IPS-15b (cell line): ENCODE measurements at regions not wholly inside any gene's neighbourhood (a gene's known extent, or its start where the extent isn't known, plus 50 kb on each side); places are given as distances from the start of the nearest gene placed in this dataset.

ENCODE experiments used
- H3K27me3 ChIP-seq: one replicate; pipeline ENCODE4 v1.6.1; 2013; ENCODE audit warnings: low read length; ENCODE audit not compliant: control insufficient read depth, insufficient read depth
- H3K36me3 ChIP-seq: one replicate; pipeline ENCODE4 v1.6.1; 2013; ENCODE audit warnings: low read length; ENCODE audit not compliant: control insufficient read depth, insufficient read depth
- H3K4me1 ChIP-seq: one replicate; pipeline ENCODE4 v1.6.1; 2013; ENCODE audit warnings: mild to moderate bottlenecking, low read length; ENCODE audit not compliant: control insufficient read depth, insufficient read depth
- H3K4me3 ChIP-seq: one replicate; pipeline ENCODE4 v1.5.1; 2013; ENCODE audit warnings: low read depth, low read length
- H3K9ac ChIP-seq: one replicate; pipeline ENCODE4 v1.6.1; 2013; ENCODE audit warnings: low read depth, mild to moderate bottlenecking, low read length
- H3K9me3 ChIP-seq: one replicate; pipeline ENCODE4 v1.6.1; 2013; ENCODE audit warnings: mild to moderate bottlenecking, low read length; ENCODE audit not compliant: control insufficient read depth, insufficient read depth

GRCh38 chr4:180491210-180491609, 1752.0 kb upstream of the TENM3 start:
- H3K36me3 ChIP-seq, result no peaks in the 10 kb centered on the region
- no peak overlapping the region for H3K4me3 ChIP-seq
- no peaks in the 10 kb centered on the region for H3K9me3 ChIP-seq
- H3K27me3 ChIP-seq, result no peaks in the 10 kb centered on the region
- no peak overlapping the region for H3K9ac ChIP-seq
- H3K4me1 ChIP-seq, result peaks cover 16% of the 10 kb centered on the region

GRCh38 chr4:180493299-180493698, 1749.9 kb upstream of the TENM3 start:
- Histone ChIP-seq H3K4me1 (peaks cover 16% of the 10 kb centered on the region), H3K9ac (no peak overlapping the region), H3K36me3 (no peaks in the 10 kb centered on the region), H3K4me3 (no peak overlapping the region), H3K27me3 (no peaks in the 10 kb centered on the region), H3K9me3 (no peaks in the 10 kb centered on the region)

GRCh38 chr4:180500154-180500553, 1743.0 kb upstream of the TENM3 start:
- Histone ChIP-seq H3K9me3 (no peaks in the 10 kb centered on the region), H3K9ac (no peak overlapping the region), H3K4me1 (no peaks in the 10 kb centered on the region), H3K4me3 (no peak overlapping the region), H3K36me3 (no peaks in the 10 kb centered on the region), H3K27me3 (no peaks in the 10 kb centered on the region)

GRCh38 chr4:180512801-180513475, 1730.3 kb upstream of the TENM3 start:
- H3K4me1 ChIP-seq, result no peaks in the 10 kb centered on the region
- no peaks in the 10 kb centered on the region for H3K36me3 ChIP-seq
- H3K9me3 ChIP-seq, result no peaks in the 10 kb centered on the region

GRCh38 chr4:180518906-180519305, 1724.3 kb upstream of the TENM3 start:
- Histone ChIP-seq H3K27me3 (no peaks in the 10 kb centered on the region), H3K4me3 (no peak overlapping the region), H3K9ac (no peak overlapping the region)

More at GRCh38 chr4:180512801-180513475, 1730.3 kb upstream of the TENM3 start:
- no peaks in the 10 kb centered on the region for H3K27me3 ChIP-seq
- no peak overlapping the region for H3K4me3 ChIP-seq
- H3K9ac ChIP-seq, result no peak overlapping the region

GRCh38 chr4:180521181-180521580, 1722.0 kb upstream of the TENM3 start:
- no peaks in the 10 kb centered on the region for H3K36me3 ChIP-seq
- H3K27me3 ChIP-seq, result no peaks in the 10 kb centered on the region
- no peak overlapping the region for H3K4me3 ChIP-seq
- H3K4me1 ChIP-seq, result no peaks in the 10 kb centered on the region
- no peak overlapping the region for H3K9ac ChIP-seq
- H3K9me3 ChIP-seq, result no peaks in the 10 kb centered on the region

More at GRCh38 chr4:180518906-180519305, 1724.3 kb upstream of the TENM3 start:
- no peaks in the 10 kb centered on the region for H3K36me3 ChIP-seq
- H3K9me3 ChIP-seq, result no peaks in the 10 kb centered on the region
- H3K4me1 ChIP-seq, result no peaks in the 10 kb centered on the region

- H3K27me3 ChIP-seq, result no peaks in the 10 kb centered on the region
- H3K4me1 ChIP-seq, result peaks cover 1% of the 10 kb centered on the region
- H3K9me3 ChIP-seq, result no peaks in the 10 kb centered on the region
- H3K36me3 ChIP-seq, result no peaks in the 10 kb centered on the region
- no peak overlapping the region for H3K9ac ChIP-seq
- no peak overlapping the region for H3K4me3 ChIP-seq
Observed at GRCh38 chr4:180525523-180526077, 1717.6 kb upstream of the TENM3 start.

- Histone ChIP-seq H3K4me3 (no peak overlapping the region), H3K9ac (no peak overlapping the region), H3K4me1 (peaks cover 7% of the 10 kb centered on the region), H3K36me3 (no peaks in the 10 kb centered on the region), H3K9me3 (no peaks in the 10 kb centered on the region), H3K27me3 (no peaks in the 10 kb centered on the region)
Observed at GRCh38 chr4:180528003-180528402, 1715.2 kb upstream of the TENM3 start.

GRCh38 chr4:180530787-180531186, 1712.4 kb upstream of the TENM3 start:
- H3K36me3 ChIP-seq, result no peaks in the 10 kb centered on the region
- H3K9me3 ChIP-seq, result no peaks in the 10 kb centered on the region
- H3K9ac ChIP-seq, result no peak overlapping the region
- H3K4me1 ChIP-seq, result peaks cover 7% of the 10 kb centered on the region
- H3K27me3 ChIP-seq, result no peaks in the 10 kb centered on the region
- no peak overlapping the region for H3K4me3 ChIP-seq

- no peak overlapping the region for H3K9ac ChIP-seq
- H3K4me1 ChIP-seq, result peaks cover 9% of the 10 kb centered on the region
- H3K36me3 ChIP-seq, result no peaks in the 10 kb centered on the region
- H3K9me3 ChIP-seq, result no peaks in the 10 kb centered on the region
- H3K27me3 ChIP-seq, result no peaks in the 10 kb centered on the region
- H3K4me3 ChIP-seq, result no peak overlapping the region
Observed at GRCh38 chr4:180532691-180533090, 1710.5 kb upstream of the TENM3 start.

GRCh38 chr4:180538384-180539057, 1704.7 kb upstream of the TENM3 start:
- Histone ChIP-seq H3K36me3 (no peaks in the 10 kb centered on the region), H3K9ac (no peak overlapping the region), H3K4me3 (no peak overlapping the region), H3K27me3 (no peaks in the 10 kb centered on the region), H3K4me1 (peaks cover 37% of the 10 kb centered on the region), H3K9me3 (no peaks in the 10 kb centered on the region)

GRCh38 chr4:180539284-180539683, 1703.9 kb upstream of the TENM3 start:
- peaks cover 37% of the 10 kb centered on the region for H3K4me1 ChIP-seq
- H3K9me3 ChIP-seq, result no peaks in the 10 kb centered on the region
- H3K36me3 ChIP-seq, result no peaks in the 10 kb centered on the region
- no peak overlapping the region for H3K4me3 ChIP-seq
- H3K9ac ChIP-seq, result no peak overlapping the region
- no peaks in the 10 kb centered on the region for H3K27me3 ChIP-seq
